ENCODE measurements at regions not wholly inside any gene's neighbourhood (a gene's known extent, or its start where the extent isn't known, plus 50 kb on each side); places are given as distances from the start of the nearest gene placed in this dataset.
"Not testable (repeated sequence)": the region's sequence is repeated elsewhere in the genome, so short reads cannot be mapped to it uniquely, and the experiment has no call there.

DNA sequence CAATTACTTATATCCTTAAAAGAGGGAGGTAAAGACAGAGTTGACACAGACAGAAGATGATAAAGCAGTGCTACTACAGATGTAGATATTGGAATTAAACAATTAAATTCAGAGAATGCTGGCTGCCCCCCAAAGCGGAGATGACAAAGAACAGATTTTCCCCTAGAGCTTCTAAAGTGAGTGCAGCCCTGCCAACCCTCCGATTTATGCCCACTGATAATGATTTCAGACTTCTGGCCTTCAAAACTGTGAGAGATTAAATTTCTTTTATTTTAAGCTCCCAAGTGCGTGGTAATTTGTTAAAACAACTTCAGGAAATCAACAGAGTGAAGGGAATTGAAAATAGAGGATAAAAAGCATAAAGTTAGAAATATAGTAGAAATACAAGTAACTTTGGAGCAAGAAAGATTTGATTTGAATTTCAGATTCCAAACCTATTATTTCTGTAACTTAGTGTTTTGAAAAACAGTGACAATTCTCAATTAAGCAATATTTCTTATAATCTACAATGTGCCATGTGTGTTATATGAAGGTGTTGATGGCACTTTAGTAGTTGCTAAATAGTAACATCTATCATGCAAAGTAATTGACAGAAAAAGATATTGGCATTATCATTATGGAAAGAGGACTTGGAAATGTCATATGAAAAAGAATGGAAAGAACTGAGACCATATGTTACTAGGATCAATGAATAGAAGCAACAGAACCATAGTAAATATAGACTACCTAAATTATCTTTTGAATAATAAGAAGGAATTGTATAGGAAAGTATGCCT is 946.4 kb upstream of the PTPRD start:
- Mint-ChIP-seq H3K27me3 (no peaks in the 10 kb centered on the region), H3K36me3 (no peaks in the 10 kb centered on the region), H3K4me3 (no peak overlapping the region), H3K27ac (no peak overlapping the region), H3K4me1 (no peaks in the 10 kb centered on the region), H3K9me3 (peaks cover 0 to 4% (median 4%) of the 10 kb centered on the region in 3 donors)

DNA sequence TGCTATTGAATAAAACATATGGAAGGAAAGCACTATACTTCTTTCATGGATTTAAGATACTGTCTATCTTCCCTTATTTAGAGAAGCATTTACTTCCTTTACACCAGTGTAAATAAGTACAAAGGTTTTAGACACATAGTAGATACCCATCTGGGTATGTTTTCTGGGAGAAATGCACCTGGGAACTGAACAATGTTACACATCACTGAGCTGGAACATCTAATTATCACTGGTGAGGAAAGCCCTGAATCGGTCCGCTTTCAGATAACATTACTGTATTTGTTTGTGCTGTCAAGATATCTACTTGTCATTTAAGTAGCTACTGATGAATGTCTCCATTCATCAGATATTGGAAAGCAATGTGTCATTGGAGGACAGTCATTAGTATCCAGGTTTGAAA is 964.7 kb upstream of the PTPRD start:
- peaks cover 2% of the 10 kb centered on the region for H3K36me3 Mint-ChIP-seq
- H3K4me1 Mint-ChIP-seq, result no peaks in the 10 kb centered on the region
- H3K9me3 Mint-ChIP-seq, result peaks cover 0 to 5% (median 3%) of the 10 kb centered on the region in 3 donors
- H3K27me3 Mint-ChIP-seq, result no peaks in the 10 kb centered on the region
- no peak overlapping the region for H3K4me3 Mint-ChIP-seq
- no peak overlapping the region for H3K27ac Mint-ChIP-seq

DNA sequence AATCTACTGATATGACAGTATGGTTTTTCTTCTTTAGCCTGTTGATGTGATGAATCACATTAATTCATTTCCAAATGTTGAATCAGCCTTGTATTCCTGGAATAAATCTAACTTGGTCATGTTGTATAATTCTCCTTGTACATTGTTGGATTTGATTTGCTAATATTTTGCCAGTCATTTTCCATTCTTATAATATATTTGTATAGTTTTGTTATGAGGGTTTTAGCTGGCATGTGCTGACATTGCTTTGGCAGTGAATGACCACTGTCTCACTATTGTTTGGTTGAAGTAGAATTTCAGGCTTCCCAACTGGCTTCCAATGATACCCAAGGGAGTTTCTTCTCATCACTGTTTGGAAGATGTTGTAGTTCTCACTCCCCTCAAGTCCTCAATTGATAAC is 983.0 kb upstream of the PTPRD start:
- no peaks in the 10 kb centered on the region for H3K36me3 Mint-ChIP-seq
- no peaks in the 10 kb centered on the region for H3K27me3 Mint-ChIP-seq
- H3K27ac Mint-ChIP-seq, result no peak overlapping the region
- no peaks in the 10 kb centered on the region for H3K4me1 Mint-ChIP-seq
- H3K4me3 Mint-ChIP-seq, result no peak overlapping the region
- H3K9me3 Mint-ChIP-seq, result peaks cover 2 to 9% (median 3%) of the 10 kb centered on the region in 3 donors

DNA sequence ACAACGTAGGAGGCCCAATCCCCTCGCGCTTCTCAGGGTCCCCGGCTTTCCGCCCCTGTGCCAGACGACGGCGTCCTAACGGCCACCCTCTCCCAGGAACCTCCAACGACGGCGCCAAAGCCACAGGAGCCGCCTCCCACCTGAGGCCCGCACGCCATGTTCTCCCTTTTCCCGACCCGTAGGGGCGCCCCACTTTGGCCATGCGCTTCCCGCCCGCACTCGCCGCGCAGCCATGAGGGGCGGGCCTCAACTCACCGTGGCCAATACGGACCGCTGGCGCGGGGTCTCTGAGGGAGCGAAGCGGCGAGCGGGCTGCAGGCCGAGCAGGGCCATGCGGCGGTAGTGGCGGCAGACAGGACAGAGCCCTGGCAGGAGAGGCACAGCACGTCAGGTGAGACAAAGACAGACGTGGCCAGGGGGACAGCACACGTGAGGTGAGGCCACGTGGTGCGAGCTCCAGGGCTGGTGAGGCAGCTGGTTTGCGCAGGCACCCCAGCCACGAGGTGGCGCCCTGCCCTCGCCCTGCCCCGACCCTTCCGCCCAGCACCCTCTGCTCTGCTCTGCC is 1005.5 kb upstream of the PTPRD start:
- no peaks in the 10 kb centered on the region for H3K27me3 Mint-ChIP-seq
- no peaks in the 10 kb centered on the region for H3K4me1 Mint-ChIP-seq
- no peak overlapping the region for H3K4me3 Mint-ChIP-seq
- no peaks in the 10 kb centered on the region for H3K36me3 Mint-ChIP-seq
- no peak overlapping the region for H3K27ac Mint-ChIP-seq
- peaks cover 0 to 4% (median 3%) of the 10 kb centered on the region in 3 donors for H3K9me3 Mint-ChIP-seq

DNA sequence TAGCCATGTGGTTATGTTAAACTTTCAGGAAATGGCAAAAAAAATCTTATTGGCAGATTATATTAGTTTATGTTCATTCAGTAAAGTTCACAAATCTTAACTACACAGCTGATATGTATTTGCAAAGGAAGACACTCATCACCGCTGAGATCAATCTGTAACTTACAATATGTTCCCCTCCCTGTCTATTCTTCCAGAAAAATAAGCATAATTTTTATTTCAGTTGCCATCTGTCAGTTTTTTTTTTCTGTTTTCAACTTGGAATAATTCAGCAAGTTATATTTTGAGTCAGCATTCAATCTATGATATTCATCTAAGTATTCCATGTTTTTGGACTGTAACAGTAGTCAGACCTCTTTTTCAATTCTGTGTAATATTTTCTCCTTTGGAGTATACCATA is 1019.9 kb upstream of the PTPRD start:
- H3K27me3 Mint-ChIP-seq, result no peaks in the 10 kb centered on the region
- H3K9me3 Mint-ChIP-seq, result peaks cover 1 to 10% (median 3%) of the 10 kb centered on the region in 3 donors
- H3K4me3 Mint-ChIP-seq, result no peak overlapping the region

DNA sequence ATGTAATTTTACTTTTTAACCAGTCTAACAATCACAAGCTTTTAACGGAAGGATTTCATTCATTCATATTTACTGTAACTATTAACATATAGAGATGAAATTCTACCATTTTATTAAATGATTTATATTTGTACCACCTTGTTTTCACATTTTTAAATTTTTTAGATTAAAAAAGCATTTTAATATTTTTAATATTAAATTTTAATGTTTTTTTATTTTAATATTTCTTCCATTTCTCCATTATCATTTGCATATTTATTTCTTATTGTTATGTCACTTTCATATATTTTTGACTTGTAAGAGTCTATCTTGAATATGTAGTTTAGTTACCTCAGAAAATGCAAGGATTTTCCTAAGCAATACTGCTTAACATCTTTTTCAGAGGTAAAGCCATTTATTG is 1034.0 kb upstream of the PTPRD start:
- no peak overlapping the region for H3K27ac Mint-ChIP-seq

More for the DNA sequence above, 1019.9 kb upstream of the PTPRD start:
- H3K4me1 Mint-ChIP-seq, result no peaks in the 10 kb centered on the region
- H3K36me3 Mint-ChIP-seq, result no peaks in the 10 kb centered on the region
- no peak overlapping the region for H3K27ac Mint-ChIP-seq

DNA sequence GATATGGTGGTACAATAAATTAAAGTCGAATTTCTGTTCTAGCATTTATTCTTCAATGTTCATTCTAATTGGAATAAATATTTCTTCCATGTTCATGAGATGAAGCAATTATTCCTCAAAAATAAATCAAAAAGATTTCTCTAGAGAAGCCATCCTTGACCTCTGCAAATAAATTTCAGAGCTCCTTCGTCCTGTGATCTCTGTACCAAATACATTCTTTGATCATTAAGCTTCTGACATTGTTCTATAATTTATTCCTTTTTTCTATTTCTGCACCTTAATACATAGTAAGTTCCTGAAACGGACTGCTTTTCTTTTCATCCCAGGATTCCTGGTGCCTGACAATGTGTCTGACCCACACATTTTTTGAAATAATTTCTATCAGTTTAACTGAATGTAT is 1039.3 kb upstream of the TYRP1 start:
- no peaks in the 10 kb centered on the region for H3K27me3 Mint-ChIP-seq
- no peak overlapping the region for H3K4me3 Mint-ChIP-seq
- H3K27ac Mint-ChIP-seq, result no peak overlapping the region
- H3K4me1 Mint-ChIP-seq, result no peaks in the 10 kb centered on the region
- peaks cover 4 to 13% (median 5%) of the 10 kb centered on the region in 3 donors for H3K9me3 Mint-ChIP-seq
- H3K36me3 Mint-ChIP-seq, result no peaks in the 10 kb centered on the region

More for the DNA sequence above, 1034.0 kb upstream of the PTPRD start:
- H3K9me3 Mint-ChIP-seq, result peaks cover 6 to 14% (median 8%) of the 10 kb centered on the region in 3 donors
- H3K36me3 Mint-ChIP-seq, result no peaks in the 10 kb centered on the region
- H3K27me3 Mint-ChIP-seq, result no peaks in the 10 kb centered on the region
- H3K4me3 Mint-ChIP-seq, result no peak overlapping the region
- H3K4me1 Mint-ChIP-seq, result no peaks in the 10 kb centered on the region

DNA sequence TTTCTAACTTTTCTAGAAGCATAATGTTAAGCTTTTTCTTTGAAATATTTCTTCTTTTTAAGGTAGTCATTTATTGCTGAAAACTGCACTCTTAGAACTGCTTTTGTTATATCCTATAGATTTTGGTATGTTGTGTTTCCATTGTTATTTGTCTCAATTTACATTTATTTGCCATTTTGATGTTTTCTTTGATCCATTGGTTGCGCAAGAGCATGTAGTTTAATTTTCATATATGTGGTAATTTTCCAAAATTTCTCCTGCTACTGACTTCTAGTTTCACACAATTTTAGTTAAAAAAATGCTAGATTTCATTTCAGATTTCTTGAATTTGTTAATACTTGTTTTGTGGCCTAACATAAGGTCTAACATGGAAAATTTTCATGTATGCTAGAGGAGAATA is 1029.3 kb upstream of the TYRP1 start:
- Mint-ChIP-seq H3K36me3 (no peaks in the 10 kb centered on the region), H3K4me3 (no peak overlapping the region)

DNA sequence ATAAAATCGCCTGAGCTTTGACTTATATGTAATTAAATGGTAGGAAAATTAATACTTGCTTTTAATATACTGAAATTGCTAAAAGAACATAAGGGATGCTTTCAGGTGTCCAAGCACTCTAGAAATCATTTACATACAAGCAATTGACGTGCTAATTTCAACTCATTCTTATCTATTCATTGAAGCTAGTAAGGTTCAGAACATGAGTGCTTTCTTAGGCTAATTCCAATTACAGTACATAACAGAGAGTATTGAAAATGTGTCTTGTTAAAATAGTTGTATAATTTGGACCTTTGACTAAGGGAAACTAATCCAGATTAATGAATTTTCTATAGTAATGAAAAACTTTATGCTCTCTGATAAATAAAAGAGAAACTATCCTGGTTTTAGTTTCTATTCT is 1016.4 kb upstream of the TYRP1 start:
- Mint-ChIP-seq H3K27ac (no peak overlapping the region), H3K9me3 (peaks cover 0 to 4% (median 3%) of the 10 kb centered on the region in 3 donors), H3K36me3 (no peaks in the 10 kb centered on the region), H3K4me1 (no peaks in the 10 kb centered on the region), H3K27me3 (no peaks in the 10 kb centered on the region), H3K4me3 (no peak overlapping the region)

More for the DNA sequence above, 1029.3 kb upstream of the TYRP1 start:
- Mint-ChIP-seq H3K27me3 (no peaks in the 10 kb centered on the region), H3K9me3 (peaks cover 2 to 6% (median 5%) of the 10 kb centered on the region in 3 donors), H3K4me1 (no peaks in the 10 kb centered on the region), H3K27ac (no peak overlapping the region)

DNA sequence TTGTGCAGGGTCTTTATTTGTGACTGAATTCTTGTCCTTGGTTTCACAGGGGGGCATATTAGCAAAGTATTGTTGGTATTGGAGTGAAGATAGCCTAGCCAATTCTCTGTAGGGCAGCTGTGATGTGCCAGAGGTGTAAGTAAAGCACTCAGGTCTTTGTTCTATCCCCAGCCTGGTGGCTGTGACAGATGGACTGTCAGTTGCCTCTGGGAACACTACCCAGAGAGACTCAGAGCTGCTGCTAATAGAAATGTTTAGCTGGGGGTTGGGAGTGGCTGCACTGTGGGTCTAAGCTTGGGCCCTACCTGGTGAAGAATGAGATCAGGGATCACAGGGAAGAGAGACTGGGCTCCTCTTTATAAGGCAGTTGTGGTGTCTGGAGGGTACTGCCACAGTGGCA is 1006.5 kb upstream of the TYRP1 start:
- no peaks in the 10 kb centered on the region for H3K36me3 Mint-ChIP-seq
- H3K4me1 Mint-ChIP-seq, result no peaks in the 10 kb centered on the region
- H3K27me3 Mint-ChIP-seq, result no peaks in the 10 kb centered on the region
- H3K4me3 Mint-ChIP-seq, result no peak overlapping the region
- peaks cover 0 to 9% (median 2%) of the 10 kb centered on the region in 3 donors for H3K9me3 Mint-ChIP-seq
- no peak overlapping the region for H3K27ac Mint-ChIP-seq

DNA sequence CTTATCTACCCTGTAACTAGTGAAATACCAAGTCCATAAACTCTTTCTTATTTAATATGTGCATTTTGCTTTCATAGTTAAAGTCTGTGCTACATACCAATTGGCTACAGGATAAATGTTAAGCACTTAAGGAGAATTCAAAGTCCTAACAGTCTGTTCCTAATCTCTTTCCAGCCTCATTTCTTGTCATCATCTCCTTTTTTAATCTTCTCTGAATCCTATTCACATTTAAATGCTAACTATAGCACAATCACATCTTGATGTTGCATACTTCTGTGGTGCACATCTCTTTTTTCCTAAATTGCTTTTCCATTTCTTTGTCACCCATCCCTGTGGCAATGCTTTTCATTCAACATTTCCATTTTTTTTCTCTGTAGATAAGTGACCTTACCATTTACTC is 996.1 kb upstream of the TYRP1 start:
- Mint-ChIP-seq H3K36me3 (peaks cover 3% of the 10 kb centered on the region), H3K9me3 (peaks cover 2 to 7% (median 7%) of the 10 kb centered on the region in 3 donors), H3K27ac (no peak overlapping the region), H3K4me1 (no peaks in the 10 kb centered on the region), H3K4me3 (no peak overlapping the region), H3K27me3 (no peaks in the 10 kb centered on the region)

DNA sequence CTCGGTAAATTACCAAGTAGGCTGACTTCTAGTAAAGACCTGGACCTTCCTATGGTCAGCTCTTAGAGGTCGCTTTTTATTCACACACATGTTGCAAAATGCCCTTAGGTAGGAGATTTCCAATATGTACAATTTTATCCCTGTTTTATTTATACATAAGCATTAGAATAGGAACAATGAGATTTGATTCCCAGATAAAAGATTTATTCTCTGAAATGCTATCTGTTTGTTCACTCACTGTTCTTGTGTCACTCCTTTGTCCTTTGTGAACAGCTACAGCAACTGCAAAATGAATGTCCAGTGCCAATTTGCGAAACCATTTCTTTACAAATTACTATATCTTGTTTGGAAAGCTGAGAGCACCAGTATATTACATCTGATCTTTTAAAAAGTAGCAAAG is 991.5 kb upstream of the TYRP1 start:
- H3K27ac Mint-ChIP-seq, result no peak overlapping the region
- peaks cover 2 to 8% (median 2%) of the 10 kb centered on the region in 3 donors for H3K9me3 Mint-ChIP-seq
- H3K4me1 Mint-ChIP-seq, result no peaks in the 10 kb centered on the region
- H3K4me3 Mint-ChIP-seq, result no peak overlapping the region
- peaks cover 2% of the 10 kb centered on the region for H3K36me3 Mint-ChIP-seq
- H3K27me3 Mint-ChIP-seq, result no peaks in the 10 kb centered on the region

DNA sequence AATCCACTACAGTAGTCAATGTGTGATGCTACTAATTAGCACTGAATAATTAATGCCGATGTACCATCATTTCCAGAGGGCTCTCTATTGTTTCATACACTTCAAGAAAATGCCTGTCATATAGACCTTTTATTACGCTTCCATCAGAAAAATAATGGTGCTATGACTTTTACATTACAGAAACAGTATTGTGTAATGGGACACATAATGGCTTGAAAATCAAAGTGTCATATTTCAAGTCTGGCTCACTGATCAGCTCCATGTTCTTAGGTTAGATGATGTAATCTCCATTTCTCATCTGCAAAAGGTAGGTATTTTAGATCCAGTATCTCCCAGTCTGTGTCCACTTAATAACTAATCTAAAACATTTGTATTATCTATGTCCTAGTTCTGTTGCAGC is 990.6 kb upstream of the TYRP1 start:
- H3K9me3 Mint-ChIP-seq, result peaks cover 2 to 8% (median 5%) of the 10 kb centered on the region in 3 donors
- no peak overlapping the region for H3K27ac Mint-ChIP-seq
- no peaks in the 10 kb centered on the region for H3K4me1 Mint-ChIP-seq
- no peak overlapping the region for H3K4me3 Mint-ChIP-seq
- H3K36me3 Mint-ChIP-seq, result no peaks in the 10 kb centered on the region
- H3K27me3 Mint-ChIP-seq, result no peaks in the 10 kb centered on the region

DNA sequence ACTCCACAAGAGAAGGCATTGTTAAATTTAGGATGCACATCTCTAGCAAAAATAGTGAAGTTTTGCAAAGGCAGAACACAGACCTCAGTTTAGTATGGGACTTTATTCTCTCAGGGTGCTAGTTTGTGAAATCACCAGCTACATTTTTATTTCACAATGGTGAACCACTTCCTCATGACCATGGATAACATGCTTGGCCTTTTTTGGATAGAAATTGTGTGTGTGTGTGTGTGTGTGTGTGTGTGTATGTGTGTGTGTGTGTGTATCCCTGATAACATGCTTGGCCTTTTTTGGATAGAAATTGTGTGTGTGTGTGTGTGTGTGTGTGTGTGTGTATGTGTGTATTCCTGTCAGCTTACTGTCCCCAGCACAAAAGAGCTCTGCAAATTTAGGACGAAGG is 989.0 kb upstream of the TYRP1 start:
- H3K27ac Mint-ChIP-seq, H3K27me3 Mint-ChIP-seq, H3K4me3 Mint-ChIP-seq, H3K36me3 Mint-ChIP-seq, H3K9me3 Mint-ChIP-seq, H3K4me1 Mint-ChIP-seq: not testable (repeated sequence)

DNA sequence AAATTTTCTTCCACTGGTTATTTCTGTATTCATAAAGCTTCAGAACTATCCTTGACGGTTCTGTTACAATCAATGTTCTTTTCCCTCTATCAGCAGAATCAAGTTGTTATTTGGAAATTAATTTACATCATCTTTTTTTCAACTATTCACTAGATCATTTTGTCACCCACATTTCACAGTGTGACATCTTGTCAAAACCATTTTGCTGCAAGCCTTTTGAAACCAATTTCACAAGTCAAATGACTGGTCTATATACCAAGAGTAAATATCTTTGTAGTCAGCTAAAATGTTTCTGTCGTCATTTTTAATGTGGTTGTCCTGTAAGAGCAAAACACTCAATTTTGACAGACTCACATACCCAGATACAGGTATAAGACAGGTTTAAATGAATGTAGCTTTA is 984.3 kb upstream of the TYRP1 start:
- Mint-ChIP-seq H3K4me1 (no peaks in the 10 kb centered on the region), H3K4me3 (no peak overlapping the region), H3K27me3 (no peaks in the 10 kb centered on the region), H3K27ac (no peak overlapping the region), H3K36me3 (no peaks in the 10 kb centered on the region), H3K9me3 (peaks cover 3 to 10% (median 5%) of the 10 kb centered on the region in 3 donors)

DNA sequence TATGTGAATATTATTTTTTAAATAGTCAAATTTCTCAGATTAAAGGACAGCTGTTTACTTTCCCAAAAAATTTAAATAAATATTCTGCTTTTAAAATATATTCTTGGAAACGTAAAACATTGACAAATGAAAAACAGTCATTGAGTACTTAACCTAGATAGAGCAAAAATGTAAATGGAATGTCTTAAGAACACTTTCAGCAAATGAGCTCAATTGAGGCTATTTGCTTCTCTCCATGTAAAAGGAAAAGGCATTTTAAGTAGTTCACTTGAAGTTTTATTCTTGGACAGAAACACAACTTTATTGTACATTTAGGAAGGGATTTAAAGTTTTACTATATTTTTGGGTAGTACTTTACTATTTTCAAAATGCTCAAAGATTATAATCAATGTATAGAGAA is 983.6 kb upstream of the TYRP1 start:
- no peak overlapping the region for H3K4me3 Mint-ChIP-seq
- no peaks in the 10 kb centered on the region for H3K36me3 Mint-ChIP-seq
- peaks cover 3 to 9% (median 7%) of the 10 kb centered on the region in 3 donors for H3K9me3 Mint-ChIP-seq
- H3K27ac Mint-ChIP-seq, result no peak overlapping the region
- no peaks in the 10 kb centered on the region for H3K4me1 Mint-ChIP-seq
- no peaks in the 10 kb centered on the region for H3K27me3 Mint-ChIP-seq
